Amniotic stem cell (primary cell): ENCODE measurements at regions not wholly inside any gene's neighbourhood (a gene's known extent, or its start where the extent isn't known, plus 50 kb on each side); places are given as distances from the start of the nearest gene placed in this dataset.

Experiments
- DNase-seq: peaks from one replicate; lab custom pipeline; 2025; lab: John Stamatoyannopoulos, UW

DNA sequence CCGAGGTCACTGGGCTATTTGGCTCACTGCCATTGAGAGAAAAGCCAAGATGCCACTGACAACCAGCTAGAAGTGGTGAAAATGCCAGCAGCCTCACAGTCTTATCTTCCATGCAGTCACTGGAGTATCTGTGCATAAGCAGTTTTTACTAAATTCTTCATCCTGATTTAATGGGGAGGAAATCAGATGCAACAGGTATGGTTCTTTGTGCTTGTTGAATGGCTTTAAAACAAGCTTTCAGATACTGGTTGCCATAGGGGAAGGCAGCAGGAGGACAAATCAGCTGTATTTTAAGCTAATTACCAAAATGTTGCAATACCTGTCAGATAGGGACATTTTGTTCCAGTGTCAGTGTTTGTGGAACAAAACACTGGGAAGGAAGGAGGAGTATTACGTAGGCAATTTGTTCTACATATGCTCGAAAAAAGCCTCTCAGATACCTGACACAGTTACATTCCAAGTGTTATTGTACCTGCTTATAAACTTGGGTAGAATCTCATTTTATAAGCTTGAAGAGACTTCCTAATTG is 54.1 kb upstream of the ARHGAP5 start:
- no peak for DNase-seq

- no peak for DNase-seq
Observed at GRCh38 chr14:32023540-32023939, 53.6 kb upstream of the ARHGAP5 start.

- DNase-seq, result no peak
Observed at GRCh38 chr14:32027255-32027939, 49.7 kb upstream of the ARHGAP5 start.
